DMS114 treated with DMSO at 0.1 percent for 48 hours (cell line): ENCODE measurements at regions not wholly inside any gene's neighbourhood (a gene's known extent, or its start where the extent isn't known, plus 50 kb on each side); places are given as distances from the start of the nearest gene placed in this dataset.
A peak's percentile ranks its signal among the peaks of the same experiment; 100 is the strongest.

Source experiments
- DNase-seq: peaks from one replicate; lab custom pipeline; 2025; ENCODE audit not compliant: unreplicated experiment; lab: John Stamatoyannopoulos, UW

GRCh38 chr18:67241299-67241698 lies 275.2 kb downstream of the DSEL start:
- no peak for DNase-seq

- no peak for DNase-seq
Measured at GRCh38 chr18:67239826-67240225, 276.7 kb downstream of the DSEL start.

GRCh38 chr18:67232991-67233390 lies 283.5 kb downstream of the DSEL start:
- DNase-seq = no peak

GRCh38 chr18:67232406-67232805 lies 284.1 kb downstream of the DSEL start:
- no peak for DNase-seq

GRCh38 chr18:67222887-67223286 lies 293.6 kb downstream of the DSEL start:
- DNase-seq = no peak

- DNase-seq = no peak
Measured at GRCh38 chr18:67219821-67220220, 296.7 kb downstream of the DSEL start.

GRCh38 chr18:67218556-67218955 lies 298.0 kb downstream of the DSEL start:
- DNase-seq = no peak

- peak; percentile 27 for DNase-seq
Measured at GRCh38 chr18:67217551-67218166, 298.9 kb downstream of the DSEL start.

GRCh38 chr18:67216846-67217245 lies 299.7 kb downstream of the DSEL start:
- DNase-seq = no peak

- DNase-seq = no peak
Measured at GRCh38 chr18:67215686-67216085, 300.8 kb downstream of the DSEL start.

GRCh38 chr18:67211646-67212045 lies 304.9 kb downstream of the DSEL start:
- DNase-seq = no peak

GRCh38 chr18:67200665-67201064 lies 315.9 kb downstream of the DSEL start:
- DNase-seq = no peak

- peak; percentile 50 for DNase-seq
Measured at GRCh38 chr18:67199993-67200617, 316.4 kb downstream of the DSEL start.

- DNase-seq = no peak
Measured at GRCh38 chr18:67194886-67195285, 321.6 kb downstream of the DSEL start.

- DNase-seq = no peak
Measured at GRCh38 chr18:67192535-67192934, 324.0 kb downstream of the DSEL start.

- no peak for DNase-seq
Measured at GRCh38 chr18:67183398-67183797, 333.1 kb downstream of the DSEL start.

GRCh38 chr18:67179726-67180125 lies 336.8 kb downstream of the DSEL start:
- no peak for DNase-seq

- DNase-seq = no peak
Measured at GRCh38 chr18:67159662-67160061, 356.9 kb downstream of the DSEL start.

GRCh38 chr18:67154979-67155378 lies 361.5 kb downstream of the DSEL start:
- DNase-seq = no peak

GRCh38 chr18:67151366-67151765 lies 365.2 kb downstream of the DSEL start:
- DNase-seq = no peak

GRCh38 chr18:67145586-67146292 lies 370.8 kb downstream of the DSEL start:
- no peak for DNase-seq

- DNase-seq = no peak
Measured at GRCh38 chr18:67144329-67144728, 372.2 kb downstream of the DSEL start.
